Peyer's patch (tissue), 4 donors: ENCODE measurements at regions not wholly inside any gene's neighbourhood (a gene's known extent, or its start where the extent isn't known, plus 50 kb on each side); places are given as distances from the start of the nearest gene placed in this dataset.

ENCODE experiments used
- DNase-seq, 3 donors: peaks; one replicate each; pipeline ENCODE4 v3.0.0-alpha.2; 2017 to 2019
- H3K27ac ChIP-seq, 4 donors: fragments of 200-600 bp; sonication (generic); one replicate each; pipeline ENCODE4 v1.5.1; 2016 to 2019
- H3K27me3 ChIP-seq, 2 donors: fragments of 200-600 bp; sonication (generic); one replicate each; pipeline ENCODE4 v1.5.1; 2019
- H3K36me3 ChIP-seq, 3 donors: fragments of 200-600 bp; sonication (generic); one replicate each; pipeline ENCODE4 v1.5.1; 2016 to 2019
- H3K4me1 ChIP-seq, 4 donors: fragments of 200-600 bp; sonication (generic); one replicate each; pipeline ENCODE4 v1.5.1; 2016 to 2019
- H3K4me3 ChIP-seq, 4 donors: fragments of 200-600 bp; sonication (generic); 1 replicate in 3 of 4; 2 replicates in 1 of 4; pipeline ENCODE4 v1.5.1; 2016 to 2019; ENCODE audit warnings: mild to moderate bottlenecking in 1 of 4
- H3K9me3 ChIP-seq, 4 donors: fragments of 200-600 bp; sonication (generic); one replicate each; pipeline ENCODE4 v1.5.1; 2016 to 2019; ENCODE audit warnings: mild to moderate bottlenecking in 1 of 4
- CTCF ChIP-seq, 6 experiments: fragments of 450-650 bp in 4 of 6; fragments of 200-600 bp in 2 of 6; sonication (generic) in 1 of 6; IDR thresholded peaks; one replicate each; pipeline ENCODE4 v1.5.1; 2017 to 2019; ENCODE audit warnings: antibody characterized with exemption in 6 of 6, mild to moderate bottlenecking in 3 of 6, moderate library complexity in 1 of 6
- POLR2A ChIP-seq, 2 donors: fragments of 450-650 bp; IDR thresholded peaks; one replicate each; pipeline ENCODE4 v1.5.1; 2017; ENCODE audit warnings: antibody characterized with exemption in 2 of 2, mild to moderate bottlenecking in 2 of 2, moderate library complexity in 2 of 2

GRCh38 chr12:77366616-77367015 lies 301.2 kb upstream of the E2F7 start:
- no peak for DNase-seq
- Histone ChIP-seq H3K9me3 (no peaks in the 10 kb centered on the region), H3K27me3 (no peaks in the 10 kb centered on the region), H3K27ac (no peak overlapping the region), H3K4me3 (no peak overlapping the region), H3K36me3 (no peaks in the 10 kb centered on the region), H3K4me1 (no peaks in the 10 kb centered on the region)
- TF ChIP-seq CTCF (IDR thresholded peaks at IDR 0.05) (no peak), POLR2A (IDR thresholded peaks at IDR 0.05) (no peak)

GRCh38 chr12:77364400-77364799 lies 299.0 kb upstream of the E2F7 start:
- Histone ChIP-seq H3K27ac (no peak overlapping the region), H3K4me3 (no peak overlapping the region), H3K27me3 (no peaks in the 10 kb centered on the region), H3K4me1 (no peaks in the 10 kb centered on the region), H3K9me3 (no peaks in the 10 kb centered on the region), H3K36me3 (no peaks in the 10 kb centered on the region)
- TF ChIP-seq POLR2A (IDR thresholded peaks at IDR 0.05) (no peak), CTCF (IDR thresholded peaks at IDR 0.05) (no peak)
- DNase-seq, result no peak

- TF ChIP-seq CTCF (IDR thresholded peaks at IDR 0.05) (no peak), POLR2A (IDR thresholded peaks at IDR 0.05) (no peak)
Measured at GRCh38 chr12:77362509-77363210, 297.3 kb upstream of the E2F7 start.

GRCh38 chr12:77357655-77358054 lies 292.3 kb upstream of the E2F7 start:
- Histone ChIP-seq H3K4me1 (no peaks in the 10 kb centered on the region), H3K4me3 (no peak overlapping the region), H3K9me3 (no peaks in the 10 kb centered on the region), H3K27me3 (no peaks in the 10 kb centered on the region), H3K27ac (no peak overlapping the region), H3K36me3 (no peaks in the 10 kb centered on the region)
- no peak for DNase-seq
- TF ChIP-seq POLR2A (IDR thresholded peaks at IDR 0.05) (no peak), CTCF (IDR thresholded peaks at IDR 0.05) (no peak)

More at GRCh38 chr12:77362509-77363210, 297.3 kb upstream of the E2F7 start:
- Histone ChIP-seq H3K27ac (no peak overlapping the region), H3K27me3 (no peaks in the 10 kb centered on the region), H3K4me1 (no peaks in the 10 kb centered on the region), H3K9me3 (no peaks in the 10 kb centered on the region), H3K4me3 (no peak overlapping the region), H3K36me3 (no peaks in the 10 kb centered on the region)
- no peak for DNase-seq

- no peaks in the 10 kb centered on the region for H3K9me3 ChIP-seq
- DNase-seq, result no peak
- no peak overlapping the region for H3K4me3 ChIP-seq
- H3K36me3 ChIP-seq, result no peaks in the 10 kb centered on the region
- H3K4me1 ChIP-seq, result no peaks in the 10 kb centered on the region
- TF ChIP-seq POLR2A (IDR thresholded peaks at IDR 0.05), result no peak
- no peak for TF ChIP-seq CTCF (IDR thresholded peaks at IDR 0.05)
- no peaks in the 10 kb centered on the region for H3K27me3 ChIP-seq
- no peak overlapping the region for H3K27ac ChIP-seq
Measured at GRCh38 chr12:77354766-77355362, 289.5 kb upstream of the E2F7 start.
